ENCODE measurements at regions not wholly inside any gene's neighbourhood (a gene's known extent, or its start where the extent isn't known, plus 50 kb on each side); places are given as distances from the start of the nearest gene placed in this dataset.
A peak's percentile ranks its signal among the peaks of the same experiment; 100 is the strongest.

DNA sequence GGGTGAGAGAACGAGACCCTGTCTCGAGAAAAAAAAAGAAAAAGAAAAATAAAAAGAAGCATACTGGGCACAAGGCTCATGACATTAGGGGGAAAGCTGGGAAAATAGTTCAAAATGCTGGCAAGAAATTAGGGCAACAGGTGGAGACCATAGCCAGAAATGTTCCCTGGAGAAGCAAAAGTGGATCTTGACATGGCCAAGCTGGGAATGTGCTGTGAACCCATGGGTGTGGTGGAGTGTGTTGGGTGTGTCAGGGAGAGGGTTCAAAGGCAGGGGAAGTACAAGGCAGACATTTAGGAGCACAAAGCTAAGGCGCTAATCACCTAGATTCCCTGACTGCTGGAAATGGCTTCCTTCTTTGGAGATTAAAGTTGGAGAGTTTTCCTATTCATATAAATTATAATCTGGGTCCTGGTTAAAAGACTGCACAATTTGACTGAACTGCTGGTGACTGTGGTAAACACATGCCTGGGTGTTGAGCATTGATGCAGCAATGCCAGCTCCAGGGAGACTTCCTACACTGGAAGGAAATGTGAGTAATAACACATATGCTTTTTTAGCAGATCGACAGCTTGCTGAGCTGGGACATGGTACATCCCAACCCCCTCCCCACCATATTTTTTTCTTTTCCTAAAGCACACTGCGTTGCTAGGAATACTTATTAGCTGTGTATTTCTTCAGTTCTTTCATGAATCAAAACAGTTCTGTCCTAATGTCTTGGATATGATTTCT is 70.1 kb upstream of the ARHGAP21 start:
- DNase-seq, result no peak

DNA sequence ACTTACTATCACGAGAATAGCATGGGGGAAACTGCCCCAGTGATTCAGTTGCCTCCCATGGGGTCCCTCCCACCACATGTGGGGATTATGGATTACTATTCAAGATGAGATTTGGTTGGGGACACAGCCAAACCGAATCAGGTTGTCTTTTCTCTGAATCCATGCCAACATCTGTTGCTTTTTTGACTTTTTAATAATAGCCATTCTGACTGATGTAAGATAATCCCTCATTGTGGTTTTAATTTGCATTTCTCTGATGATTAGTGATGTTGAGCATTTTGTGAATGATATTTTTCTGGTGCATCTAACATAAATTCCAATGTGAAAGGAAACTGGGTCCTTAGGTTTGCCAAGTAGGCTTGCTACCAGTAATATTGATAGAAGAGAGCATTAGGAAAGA is 69.0 kb upstream of the ARHGAP21 start:
- DNase-seq, result no peak

DNA sequence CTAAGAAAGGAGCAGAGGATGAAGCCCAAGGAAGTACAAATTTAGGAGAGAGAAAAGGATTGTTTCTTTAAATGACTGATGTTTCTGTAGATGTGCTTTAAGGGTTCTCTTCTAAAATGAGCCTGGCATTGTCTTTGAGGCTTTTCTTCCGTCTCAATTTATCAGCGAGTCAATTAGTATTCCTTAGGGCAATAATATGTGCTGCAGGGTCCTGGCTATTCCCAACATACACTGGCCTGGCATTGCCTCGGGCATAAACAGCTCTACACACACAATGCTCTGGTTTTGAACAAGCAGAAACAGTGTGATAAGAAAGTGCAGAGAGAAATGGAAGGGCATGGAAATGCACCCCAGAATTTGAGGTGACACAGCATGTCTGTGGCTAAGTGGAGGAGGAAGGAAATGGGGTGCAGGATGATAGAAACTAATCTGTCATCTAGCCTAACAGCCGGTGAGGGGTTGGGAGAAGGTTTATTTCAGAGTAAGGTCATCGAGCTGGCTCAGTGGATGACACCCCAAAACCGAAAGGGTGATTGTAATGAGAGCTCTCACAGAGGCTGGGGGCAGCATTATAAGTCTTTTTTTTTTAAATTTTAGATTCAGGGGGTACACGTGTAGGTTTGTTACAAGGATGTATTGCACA is 67.5 kb upstream of the ARHGAP21 start:
- peak; percentile 4 for DNase-seq

DNA sequence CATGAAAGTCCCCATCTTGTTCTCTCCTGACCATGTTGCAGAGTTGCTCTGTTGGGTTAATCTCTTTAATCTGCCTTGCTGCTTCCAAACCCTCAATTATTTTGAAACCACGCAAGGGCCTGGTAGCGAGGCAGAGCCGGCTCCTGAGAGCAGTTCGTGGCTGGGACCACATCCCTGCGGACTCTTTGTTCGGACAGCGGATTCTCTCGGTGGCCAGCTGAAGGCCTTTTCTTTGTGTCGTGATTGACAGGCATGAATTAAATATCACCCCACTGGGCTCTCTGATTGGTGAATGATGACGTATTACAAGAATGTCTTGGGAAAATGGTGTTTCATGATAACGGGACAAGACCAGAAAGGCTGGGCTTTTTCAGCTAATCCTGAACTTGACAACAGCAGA is 66.9 kb upstream of the ARHGAP21 start:
- DNase-seq, result peak; percentile 42

DNA sequence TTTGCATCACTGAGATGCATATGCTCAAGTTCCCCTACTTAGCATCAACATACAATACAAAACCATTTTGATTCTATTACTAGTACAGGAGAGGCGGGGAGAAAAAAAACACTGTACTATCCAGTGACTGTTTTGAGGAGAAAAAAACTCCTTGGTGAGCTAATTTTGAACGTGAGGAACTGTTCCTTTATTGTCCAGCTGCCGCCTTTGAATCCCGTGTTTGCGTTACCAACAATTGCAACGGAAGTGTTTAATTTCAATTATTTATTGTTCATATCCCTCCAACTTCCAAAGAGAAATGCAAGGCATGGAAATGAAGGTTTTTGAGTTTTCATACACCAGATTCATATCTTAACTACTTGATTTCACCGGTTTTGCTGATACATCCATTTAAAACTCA is 66.4 kb upstream of the ARHGAP21 start:
- DNase-seq, result peak; percentile 15

DNA sequence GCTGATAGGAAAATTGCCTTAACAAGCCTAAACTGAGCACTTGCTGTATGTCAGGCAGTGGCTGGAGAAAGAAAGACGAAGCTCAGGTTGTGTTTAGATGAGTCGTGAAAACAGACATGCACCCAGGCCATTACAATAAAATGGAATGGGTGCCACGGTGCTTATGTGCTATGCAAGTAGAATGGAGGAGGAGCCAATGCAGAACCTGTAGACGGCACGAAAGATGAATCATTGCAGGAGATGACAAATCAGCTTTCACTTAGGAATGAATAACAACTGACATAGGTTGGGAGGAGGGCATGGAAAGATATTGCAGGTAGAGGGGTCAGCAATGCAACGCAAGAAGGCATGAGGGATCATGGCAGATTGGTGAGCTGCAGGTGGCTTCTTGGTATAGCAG is 61.2 kb upstream of the ARHGAP21 start:
- no peak for DNase-seq

DNA sequence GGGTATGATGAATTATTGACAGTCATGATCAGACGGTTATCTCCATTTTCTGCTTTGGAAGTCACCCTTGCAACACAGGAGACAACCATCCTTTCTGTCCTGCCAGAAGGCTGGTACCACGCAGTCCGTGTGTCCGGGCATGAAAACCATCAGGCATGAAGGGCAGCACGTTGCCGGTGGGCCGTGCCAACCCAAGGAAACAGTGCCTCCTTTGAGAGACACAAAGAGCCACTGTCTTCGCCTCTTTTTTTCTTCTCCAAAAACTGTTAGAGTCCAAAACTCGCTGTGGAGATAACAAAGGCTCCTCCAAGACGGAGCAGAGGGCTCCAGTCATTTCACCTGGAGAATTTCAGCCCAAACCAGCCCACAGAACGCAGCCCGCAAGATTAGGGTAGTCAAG is 60.4 kb upstream of the ARHGAP21 start:
- no peak for DNase-seq

DNA sequence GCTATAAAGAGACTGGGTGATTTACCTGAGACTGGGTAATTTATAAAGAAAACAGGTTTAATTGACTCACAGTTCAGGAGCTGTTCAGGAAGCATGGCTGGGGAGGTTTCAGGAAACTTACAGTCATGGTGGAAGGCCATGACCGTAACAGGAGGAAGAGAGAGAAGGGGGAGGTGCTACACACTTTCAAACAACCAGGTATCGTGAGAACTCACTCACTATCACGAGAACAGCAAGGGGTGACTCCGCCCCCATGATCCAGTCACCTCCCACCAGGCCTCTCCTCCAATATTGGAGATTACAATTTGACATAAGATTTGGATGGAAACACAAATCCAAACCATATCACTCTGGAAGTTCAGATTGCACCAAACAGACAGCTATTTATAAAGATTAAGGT is 59.8 kb upstream of the ARHGAP21 start:
- no peak for DNase-seq

DNA sequence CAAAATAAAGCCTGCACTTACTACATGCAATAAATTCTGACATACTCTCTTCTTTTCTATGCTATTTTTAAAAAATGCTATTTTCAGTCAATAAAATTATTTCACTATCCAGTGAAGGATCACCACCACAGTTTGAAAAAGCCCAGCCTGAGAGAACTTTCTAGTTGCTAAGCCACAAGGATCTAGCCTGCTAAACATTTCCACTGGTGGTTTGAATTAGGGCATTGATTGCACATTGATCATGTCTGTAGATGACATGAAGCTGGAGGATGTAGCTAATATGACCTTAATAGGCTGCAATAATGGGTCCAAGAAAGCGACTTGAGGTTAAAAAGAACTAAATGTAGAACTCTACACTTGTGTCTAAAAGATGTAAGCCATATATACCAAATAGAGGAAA is 56.0 kb upstream of the ARHGAP21 start:
- no peak for DNase-seq

DNA sequence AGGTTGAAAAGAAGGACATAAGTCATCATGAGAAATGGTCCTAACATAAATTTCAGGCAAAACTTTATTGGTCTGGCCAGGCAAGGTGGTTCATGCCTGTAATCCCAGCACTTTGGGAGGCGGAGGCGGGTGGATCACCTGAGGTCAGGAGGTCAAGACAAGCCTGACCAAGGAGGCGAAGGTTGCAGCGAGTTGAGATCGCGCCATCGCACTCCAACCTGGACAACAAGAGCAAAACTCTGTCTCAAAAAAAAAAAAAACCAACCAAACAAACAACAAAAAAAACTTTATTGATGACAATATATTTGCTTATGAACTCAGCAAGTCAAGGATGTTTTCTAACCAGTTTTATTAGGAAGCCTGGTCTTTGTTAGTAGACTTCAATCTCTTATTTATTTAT is 54.6 kb upstream of the ARHGAP21 start:
- DNase-seq, result no peak

DNA sequence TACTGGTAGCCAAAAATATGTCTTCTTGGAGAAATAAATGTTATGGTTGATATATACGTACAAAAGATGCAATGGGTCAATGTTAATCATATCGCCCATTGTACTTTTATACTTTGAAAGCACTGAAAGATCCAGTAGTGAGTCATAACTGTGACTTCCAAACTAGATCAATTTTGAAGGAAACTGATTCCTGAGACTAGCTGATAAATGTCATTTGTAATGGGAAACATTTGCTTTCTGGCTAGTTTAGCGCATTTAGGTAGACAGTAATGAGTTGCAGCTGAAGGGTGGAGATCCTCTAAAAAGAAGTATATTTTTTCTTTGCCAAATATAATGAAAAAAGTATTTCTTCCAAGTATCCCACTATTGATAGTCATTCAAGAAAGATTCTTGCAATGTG is 53.5 kb upstream of the ARHGAP21 start:
- no peak for DNase-seq

DNA sequence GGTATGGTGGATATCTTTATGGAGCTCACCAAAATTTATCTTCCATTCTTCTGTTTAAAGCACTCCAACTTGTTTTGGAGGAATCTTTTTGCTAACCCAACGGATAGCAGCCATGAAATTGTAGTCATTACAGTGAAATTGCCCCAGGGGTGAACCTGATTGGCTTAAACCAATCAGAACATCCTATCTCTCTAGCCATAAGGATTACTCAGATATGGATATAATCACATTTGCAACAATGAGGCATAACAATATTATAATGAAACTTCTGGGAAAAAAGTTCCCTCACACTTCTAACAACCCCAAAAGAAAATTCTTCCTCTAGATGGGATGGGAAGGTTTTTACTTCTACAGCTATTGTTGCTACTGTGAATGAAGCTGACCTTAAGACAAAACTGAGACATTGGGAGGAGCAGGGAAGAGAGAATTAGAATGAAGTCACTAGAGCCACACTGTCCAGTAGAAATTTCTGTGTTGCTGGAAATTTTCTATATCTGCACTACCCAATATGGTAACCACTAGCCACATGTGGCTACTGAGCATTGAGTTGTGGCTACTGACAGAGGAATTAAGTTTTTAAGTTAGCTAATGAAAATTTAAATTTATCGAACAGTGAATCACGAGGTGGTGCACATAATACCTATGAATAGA is 50.4 kb upstream of the ARHGAP21 start:
- DNase-seq, result no peak

Data from NCI-H69 (cell line).